Lung (tissue), 11 donors: ENCODE measurements at regions not wholly inside any gene's neighbourhood (a gene's known extent, or its start where the extent isn't known, plus 50 kb on each side); places are given as distances from the start of the nearest gene placed in this dataset.

Experiments used
- ATAC-seq: fragments of 200-7000 bp; cut with Tn5 transposase; one replicate; pipeline ENCODE4 v1.9.1; 2020; ENCODE audit warnings: moderate number of reproducible peaks; ENCODE audit not compliant: insufficient read depth, low FRiP score
- DNase-seq, 3 donors: peaks; one replicate each; pipeline ENCODE4 v3.0.0-alpha.2; 2013 to 2017
- H3K27ac ChIP-seq, 2 donors: one replicate each; pipeline ENCODE4 v1.5.1; 2013; ENCODE audit warnings: mild to moderate bottlenecking in 2 of 2, moderate library complexity in 2 of 2, control low read depth in 1 of 2, inconsistent platforms in 1 of 2, low read depth in 1 of 2, low read length in 1 of 2
- H3K27me3 ChIP-seq, 3 donors: one replicate each; pipeline ENCODE4 v1.5.1; 2013; ENCODE audit warnings: low read length in 2 of 3; ENCODE audit not compliant: control insufficient read depth in 3 of 3, insufficient read depth in 3 of 3
- H3K36me3 ChIP-seq, 4 donors: one replicate each; pipeline ENCODE4 v1.5.1; 2013; ENCODE audit warnings: low read length in 4 of 4, mild to moderate bottlenecking in 1 of 4, moderate library complexity in 1 of 4; ENCODE audit not compliant: control insufficient read depth in 4 of 4, insufficient read depth in 4 of 4
- H3K4me1 ChIP-seq, 5 donors: one replicate each; pipeline ENCODE4 v1.5.1; 2013; ENCODE audit warnings: low read length in 5 of 5, mild to moderate bottlenecking in 2 of 5, moderate library complexity in 1 of 5; ENCODE audit not compliant: control insufficient read depth in 5 of 5, insufficient read depth in 5 of 5
- H3K4me3 ChIP-seq: one replicate; pipeline ENCODE4 v1.5.1; 2013; ENCODE audit warnings: mild to moderate bottlenecking, control low read depth, moderate library complexity
- H3K9ac ChIP-seq, 2 donors: one replicate each; pipeline ENCODE4 v1.5.1; 2013; ENCODE audit warnings: low read length in 2 of 2, control low read depth in 1 of 2; ENCODE audit not compliant: insufficient read depth in 1 of 2
- H3K9me3 ChIP-seq, 4 donors: one replicate each; pipeline ENCODE4 v1.5.1; 2013; ENCODE audit warnings: low read length in 3 of 4, mild to moderate bottlenecking in 1 of 4, moderate library complexity in 1 of 4; ENCODE audit not compliant: control insufficient read depth in 4 of 4, insufficient read depth in 3 of 4
- WGBS, 2 donors: extraction: QIAGEN DNeasy Blood & Tissue Kit; methylation state at CpG; one replicate each; pipeline ENCODE4 v1.1.7; 2013; 5-methylcytosine and 5-hydroxymethylcytosine counted together
- TF ChIP-seq, protein P1 (sequence below): IDR thresholded peaks from 2 replicates; pipeline ENCODE4 v1.5.1; 2012; ENCODE audit warnings: mild to moderate bottlenecking; ENCODE audit errors: control extremely low read depth, extremely low read depth
- donor health status: control.
- donor health status: control.
- donor health status: Bipolar disorder and iron deficiency.
- donor health status: healthy.
- donor health status: DM: yes; HTN: yes; CAD: no.

DNA sequence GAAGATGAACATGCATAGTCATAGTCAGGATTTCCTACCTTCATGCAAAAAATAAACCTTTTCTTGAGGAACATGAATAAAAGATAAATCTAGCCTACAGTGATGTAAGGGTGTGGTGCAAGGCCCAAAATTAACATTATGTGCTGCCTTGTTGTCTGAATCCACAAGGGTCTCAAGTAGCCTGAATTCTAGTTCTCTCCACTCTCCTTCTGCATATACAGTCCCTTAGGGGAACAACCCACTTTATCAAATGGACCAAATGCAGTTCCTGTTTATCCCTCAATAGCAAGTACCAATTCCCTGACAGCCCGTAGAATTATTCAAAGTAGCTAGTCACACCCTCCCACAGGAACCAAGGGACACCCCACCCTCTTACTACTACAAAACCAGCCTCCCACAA is 284.0 kb downstream of the ZIC4 start:
- TF ChIP-seq, protein P1, sequence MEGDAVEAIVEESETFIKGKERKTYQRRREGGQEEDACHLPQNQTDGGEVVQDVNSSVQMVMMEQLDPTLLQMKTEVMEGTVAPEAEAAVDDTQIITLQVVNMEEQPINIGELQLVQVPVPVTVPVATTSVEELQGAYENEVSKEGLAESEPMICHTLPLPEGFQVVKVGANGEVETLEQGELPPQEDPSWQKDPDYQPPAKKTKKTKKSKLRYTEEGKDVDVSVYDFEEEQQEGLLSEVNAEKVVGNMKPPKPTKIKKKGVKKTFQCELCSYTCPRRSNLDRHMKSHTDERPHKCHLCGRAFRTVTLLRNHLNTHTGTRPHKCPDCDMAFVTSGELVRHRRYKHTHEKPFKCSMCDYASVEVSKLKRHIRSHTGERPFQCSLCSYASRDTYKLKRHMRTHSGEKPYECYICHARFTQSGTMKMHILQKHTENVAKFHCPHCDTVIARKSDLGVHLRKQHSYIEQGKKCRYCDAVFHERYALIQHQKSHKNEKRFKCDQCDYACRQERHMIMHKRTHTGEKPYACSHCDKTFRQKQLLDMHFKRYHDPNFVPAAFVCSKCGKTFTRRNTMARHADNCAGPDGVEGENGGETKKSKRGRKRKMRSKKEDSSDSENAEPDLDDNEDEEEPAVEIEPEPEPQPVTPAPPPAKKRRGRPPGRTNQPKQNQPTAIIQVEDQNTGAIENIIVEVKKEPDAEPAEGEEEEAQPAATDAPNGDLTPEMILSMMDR: no peak
- Histone ChIP-seq H3K27ac (no peak overlapping the region), H3K4me3 (no peak overlapping the region), H3K36me3 (no peaks in the 10 kb centered on the region), H3K4me1 (peaks cover 0 to 10% (median 0%) of the 10 kb centered on the region in 5 donors), H3K9ac (no peak overlapping the region), H3K9me3 (no peaks in the 10 kb centered on the region), H3K27me3 (no peaks in the 10 kb centered on the region)
- ATAC-seq (no peak), DNase-seq (no peak)
- WGBS, 2 donors: 48 to 50% methylated on average over 1 of the region's 1 CpG

DNA sequence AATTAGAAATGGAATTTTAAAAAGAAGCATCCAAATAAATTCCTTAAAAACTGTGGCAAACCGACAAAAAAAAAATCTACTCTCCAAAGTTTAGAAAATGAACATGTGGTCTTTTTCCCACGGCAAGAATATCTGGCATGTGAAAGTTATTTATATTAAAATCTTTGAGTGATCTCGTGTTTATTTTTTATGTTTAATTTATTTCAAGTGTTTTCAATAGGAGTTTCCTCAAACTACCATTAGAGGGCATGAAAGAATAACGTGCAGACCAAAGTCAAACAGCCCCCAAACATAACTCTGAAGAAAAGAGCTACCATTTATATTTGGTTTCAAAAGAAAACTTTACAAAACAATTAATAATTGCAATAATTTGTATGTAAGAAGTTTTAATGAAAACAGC is 286.4 kb downstream of the ZIC4 start:
- Histone ChIP-seq H3K9me3 (no peaks in the 10 kb centered on the region), H3K9ac (no peak overlapping the region), H3K36me3 (no peaks in the 10 kb centered on the region), H3K4me1 (peaks cover 0 to 10% (median 0%) of the 10 kb centered on the region in 5 donors), H3K27me3 (no peaks in the 10 kb centered on the region), H3K4me3 (no peak overlapping the region), H3K27ac (no peak overlapping the region)
- peak in 2 of 3 donors; percentile 75 to 83 for DNase-seq
- WGBS, 2 donors: 19 to 33% methylated on average over 4 of the region's 4 CpGs
- TF ChIP-seq, protein P1: no peak
- no peak for ATAC-seq

DNA sequence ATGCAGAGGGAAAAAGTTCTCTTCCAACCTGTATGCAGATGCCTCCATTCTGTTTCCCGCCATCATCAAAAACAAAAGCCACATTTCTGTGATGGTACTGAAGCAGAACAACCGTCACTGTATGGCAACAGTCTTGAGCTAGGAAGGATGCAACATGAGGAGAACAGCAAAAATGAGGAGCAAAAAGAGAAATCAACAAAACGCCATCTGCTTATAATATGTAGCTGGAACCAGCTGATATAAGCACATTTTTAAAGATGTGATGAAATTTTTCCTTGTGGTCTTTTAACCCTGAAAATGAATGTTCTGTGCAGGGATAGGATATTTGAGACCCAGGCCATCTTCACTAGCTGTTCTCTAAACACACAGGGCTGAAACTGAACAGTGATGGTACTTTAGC is 287.0 kb downstream of the ZIC4 start:
- WGBS, 2 donors: 70 to 73% methylated on average over 3 of the region's 3 CpGs

More for the DNA sequence above, 287.0 kb downstream of the ZIC4 start:
- DNase-seq (peak in 2 of 3 donors; percentile 61 to 66), ATAC-seq (no peak)
- no peak overlapping the region for H3K4me3 ChIP-seq
- H3K36me3 ChIP-seq: no peaks in the 10 kb centered on the region
- TF ChIP-seq, protein P1: no peak
- H3K9ac ChIP-seq: no peak overlapping the region
- H3K27me3 ChIP-seq: no peaks in the 10 kb centered on the region
- H3K27ac ChIP-seq: no peak overlapping the region
- no peaks in the 10 kb centered on the region for H3K9me3 ChIP-seq
- H3K4me1 ChIP-seq: peaks cover 0 to 10% (median 0%) of the 10 kb centered on the region in 5 donors
